Urinary bladder (tissue), 3 donors: ENCODE measurements at regions not wholly inside any gene's neighbourhood (a gene's known extent, or its start where the extent isn't known, plus 50 kb on each side); places are given as distances from the start of the nearest gene placed in this dataset.

Source experiments
- DNase-seq: peaks from one replicate; pipeline ENCODE4 v3.0.0-alpha.2; 2015; ENCODE audit errors: extremely low spot score
- H3K27ac ChIP-seq: one replicate; pipeline ENCODE4 v1.5.1; 2013; ENCODE audit warnings: low read depth, mild to moderate bottlenecking, moderate library complexity
- H3K36me3 ChIP-seq: one replicate; pipeline ENCODE4 v1.6.1; 2013; ENCODE audit warnings: mild to moderate bottlenecking, moderate library complexity; ENCODE audit not compliant: insufficient read depth
- H3K4me1 ChIP-seq: one replicate; pipeline ENCODE4 v1.6.1; 2013; ENCODE audit warnings: mild to moderate bottlenecking, moderate library complexity; ENCODE audit not compliant: insufficient read depth
- H3K4me3 ChIP-seq: one replicate; pipeline ENCODE4 v1.5.1; 2013; ENCODE audit warnings: low read depth, low read length
- WGBS: extraction: QIAGEN DNeasy Blood & Tissue Kit; methylation state at CpG from one replicate; pipeline ENCODE4 v1.1.7; 2013; 5-methylcytosine and 5-hydroxymethylcytosine counted together
- donor health status: healthy with polysubstance abuse.
- donor health status: healthy.

DNA sequence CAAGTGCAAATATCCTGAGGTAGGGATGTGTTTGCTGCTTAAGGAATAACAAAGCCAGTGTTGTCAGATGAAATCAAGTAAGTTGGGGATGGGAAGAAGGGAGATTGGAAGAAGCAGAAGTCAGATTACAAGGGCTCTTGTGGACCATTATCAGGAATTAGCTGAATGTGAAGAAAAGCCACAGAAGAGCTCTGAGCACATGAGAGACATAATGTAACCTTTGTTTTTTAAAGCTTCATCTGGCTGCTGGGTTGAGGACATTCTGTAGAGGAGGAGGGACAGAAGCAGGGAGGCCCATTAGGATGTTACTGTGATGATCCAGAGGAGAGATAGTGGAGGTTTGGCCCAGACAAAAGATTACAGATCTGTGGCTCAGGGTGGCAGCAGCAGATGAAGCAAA, 111.7 kb downstream of the DUSP10 start:
- H3K36me3 ChIP-seq, result no peaks in the 10 kb centered on the region
- H3K4me1 ChIP-seq, result no peaks in the 10 kb centered on the region
- H3K27ac ChIP-seq, result no peak overlapping the region
- H3K4me3 ChIP-seq, result no peak overlapping the region
- no peak for DNase-seq

GRCh38 chr1:221631556-221631955, 110.3 kb downstream of the DUSP10 start:
- DNase-seq, result no peak
- Histone ChIP-seq H3K4me1 (peaks cover 1% of the 10 kb centered on the region), H3K4me3 (no peak overlapping the region), H3K27ac (no peak overlapping the region), H3K36me3 (no peaks in the 10 kb centered on the region)

DNA sequence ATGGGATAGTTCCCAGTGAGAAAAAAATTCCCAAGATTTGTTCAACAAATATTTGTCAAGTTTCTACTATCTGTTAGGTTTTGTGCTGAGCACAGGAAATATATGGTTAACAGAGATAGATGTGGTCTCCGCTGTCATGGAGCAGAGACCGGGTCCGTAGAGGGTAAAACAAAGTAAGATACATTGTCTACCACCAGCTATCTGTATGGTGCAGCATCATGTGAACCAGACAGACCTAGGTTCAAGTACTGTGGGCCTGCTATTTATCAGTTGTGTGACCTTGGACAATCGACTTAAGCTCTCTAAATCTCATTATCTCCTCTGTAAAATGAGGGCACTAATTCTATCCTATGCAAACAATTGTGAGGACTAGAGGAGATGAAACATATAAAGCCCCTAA, 109.8 kb downstream of the DUSP10 start:
- Histone ChIP-seq H3K4me3 (no peak overlapping the region), H3K27ac (no peak overlapping the region), H3K4me1 (peaks cover 1% of the 10 kb centered on the region), H3K36me3 (no peaks in the 10 kb centered on the region)
- DNase-seq, result no peak
- WGBS, result 66% methylated on average over 4 of the region's 4 CpGs

GRCh38 chr1:221633841-221634409, 108.0 kb downstream of the DUSP10 start:
- no peak overlapping the region for H3K4me3 ChIP-seq
- no peaks in the 10 kb centered on the region for H3K36me3 ChIP-seq
- DNase-seq, result no peak
- H3K27ac ChIP-seq, result no peak overlapping the region
- 91% methylated on average over 5 of the region's 5 CpGs for WGBS
- peaks cover 1% of the 10 kb centered on the region for H3K4me1 ChIP-seq

DNA sequence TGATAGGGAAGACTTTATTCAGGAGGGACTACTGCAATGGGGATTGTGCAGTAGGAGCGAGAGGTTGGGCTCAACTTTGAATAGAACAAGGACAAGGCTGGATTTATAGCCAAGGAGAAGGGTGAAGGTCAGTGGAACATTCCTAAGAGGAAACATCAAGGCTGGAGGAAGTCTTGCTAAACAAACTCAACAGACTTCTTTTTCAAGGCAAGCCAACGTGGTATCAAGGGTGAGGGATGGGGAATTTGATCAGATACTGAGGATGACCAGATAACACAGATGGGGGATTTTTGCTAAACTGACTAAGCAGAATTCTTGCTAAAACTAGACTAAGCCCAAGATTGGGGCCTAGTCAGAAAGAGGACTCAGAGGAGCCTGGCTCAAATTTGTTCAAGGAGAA, 107.3 kb downstream of the DUSP10 start:
- no peak overlapping the region for H3K27ac ChIP-seq
- no peak overlapping the region for H3K4me3 ChIP-seq
- no peaks in the 10 kb centered on the region for H3K36me3 ChIP-seq
- 64% methylated on average over 2 of the region's 2 CpGs for WGBS
- DNase-seq, result no peak
- H3K4me1 ChIP-seq, result peaks cover 1% of the 10 kb centered on the region

- WGBS, result 86% methylated on average over 2 of the region's 2 CpGs
Observed at GRCh38 chr1:221635305-221635704, 106.6 kb downstream of the DUSP10 start.

DNA sequence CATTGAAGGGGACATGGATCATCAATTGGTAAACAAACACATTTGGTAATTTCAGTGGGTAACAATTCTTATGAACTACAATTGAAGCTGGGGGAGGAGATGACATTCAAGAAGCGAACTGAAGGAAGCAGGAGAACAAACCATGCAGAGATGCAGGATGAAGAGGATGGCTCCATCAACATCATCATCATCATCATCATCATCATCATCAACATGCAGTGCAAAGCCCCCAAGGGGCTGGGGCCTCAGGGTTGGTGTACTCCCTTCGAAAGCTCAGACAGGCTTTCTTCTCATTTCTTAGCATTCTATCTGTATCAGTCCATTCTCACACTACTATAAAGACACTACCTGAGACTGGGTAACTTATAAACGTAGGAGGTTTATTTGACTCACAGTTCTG, 105.8 kb downstream of the DUSP10 start:
- Histone ChIP-seq H3K36me3 (no peaks in the 10 kb centered on the region), H3K4me3 (no peak overlapping the region)
- 93% methylated on average over 3 of the region's 3 CpGs for WGBS

More at GRCh38 chr1:221635305-221635704, 106.6 kb downstream of the DUSP10 start:
- no peak overlapping the region for H3K4me3 ChIP-seq
- H3K4me1 ChIP-seq, result peaks cover 1% of the 10 kb centered on the region
- DNase-seq, result no peak
- no peaks in the 10 kb centered on the region for H3K36me3 ChIP-seq
- peak overlapping the region; percentile 32 for H3K27ac ChIP-seq

DNA sequence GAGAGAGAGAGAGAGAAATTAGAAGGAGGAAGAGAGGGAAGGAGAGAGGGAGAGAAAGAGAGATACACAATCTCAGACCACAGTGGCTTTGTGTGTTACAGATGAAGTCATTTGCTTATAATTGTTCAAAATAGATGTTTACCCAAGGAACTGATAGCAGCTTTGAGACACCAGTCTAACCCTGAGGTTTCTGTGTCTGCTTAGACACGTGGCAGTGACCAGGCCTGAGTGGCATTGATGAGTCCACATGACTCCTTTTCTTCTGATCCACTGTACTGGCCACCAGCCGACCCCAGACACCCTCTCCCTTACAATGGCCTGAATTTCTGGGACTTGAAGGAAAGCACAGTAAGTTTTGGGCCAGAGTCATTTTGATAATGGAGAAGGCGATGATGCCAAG, 104.9 kb downstream of the DUSP10 start:
- Histone ChIP-seq H3K36me3 (no peaks in the 10 kb centered on the region), H3K4me3 (no peak overlapping the region), H3K4me1 (peaks cover 1% of the 10 kb centered on the region), H3K27ac (peak overlapping the region; percentile 24)
- 81% methylated on average over 3 of the region's 3 CpGs for WGBS
- DNase-seq, result no peak

More for the DNA sequence above, 105.8 kb downstream of the DUSP10 start:
- no peak overlapping the region for H3K27ac ChIP-seq
- peaks cover 1% of the 10 kb centered on the region for H3K4me1 ChIP-seq
- no peak for DNase-seq

- H3K27ac ChIP-seq, result no peak overlapping the region
- DNase-seq, result no peak
- WGBS, result 51% methylated on average over 2 of the region's 2 CpGs
- H3K4me1 ChIP-seq, result peaks cover 1% of the 10 kb centered on the region
- no peaks in the 10 kb centered on the region for H3K36me3 ChIP-seq
- H3K4me3 ChIP-seq, result no peak overlapping the region
Observed at GRCh38 chr1:221637641-221638041, 104.2 kb downstream of the DUSP10 start.

DNA sequence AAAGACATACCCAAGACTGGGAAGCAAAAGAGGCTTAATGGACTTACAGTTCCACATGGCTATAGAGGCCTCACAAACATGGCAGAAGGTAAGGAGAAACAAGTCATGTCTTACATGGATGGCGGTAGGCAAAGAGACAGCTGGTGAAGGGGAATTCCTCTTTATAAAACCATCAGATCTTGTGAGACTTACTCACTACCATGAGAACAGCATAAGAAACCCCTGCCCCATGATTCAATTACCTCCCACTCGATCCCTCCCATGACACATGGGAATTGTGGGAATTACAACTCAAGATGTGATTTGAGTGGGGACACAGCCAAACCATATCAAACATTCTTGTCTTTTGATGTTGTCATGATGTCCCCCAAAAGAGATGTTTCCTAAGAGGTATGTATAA, 103.3 kb downstream of the DUSP10 start:
- peaks cover 1% of the 10 kb centered on the region for H3K4me1 ChIP-seq
- no peaks in the 10 kb centered on the region for H3K36me3 ChIP-seq
- no peak overlapping the region for H3K27ac ChIP-seq
- 95% methylated on average over 2 of the region's 2 CpGs for WGBS
- DNase-seq, result no peak
- H3K4me3 ChIP-seq, result no peak overlapping the region

DNA sequence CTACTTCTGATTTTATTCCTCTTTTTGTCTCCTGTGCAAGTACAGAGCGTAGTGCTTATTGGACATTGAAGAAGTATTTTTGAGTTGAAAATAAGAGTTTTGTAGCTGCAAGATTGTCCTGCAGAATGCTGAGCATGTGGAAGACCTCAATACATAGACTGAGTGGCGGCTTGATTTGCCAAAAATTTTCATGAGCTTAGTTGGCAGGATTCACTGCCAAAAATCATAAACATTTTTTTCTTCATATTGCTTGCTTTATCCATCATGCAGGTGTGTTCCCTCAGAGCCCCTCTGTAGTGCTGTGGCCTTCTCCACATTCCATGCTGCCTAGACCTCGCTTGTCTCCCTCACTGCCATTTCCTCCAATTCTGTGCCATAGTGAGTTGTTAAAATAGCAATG, 100.1 kb downstream of the DUSP10 start:
- WGBS, result 91% methylated on average over 3 of the region's 3 CpGs
- DNase-seq, result no peak
- H3K27ac ChIP-seq, result no peak overlapping the region

GRCh38 chr1:221643404-221644144, 98.3 kb downstream of the DUSP10 start:
- no peak overlapping the region for H3K27ac ChIP-seq
- H3K36me3 ChIP-seq, result no peaks in the 10 kb centered on the region
- peak; percentile 32 for DNase-seq
- no peak overlapping the region for H3K4me3 ChIP-seq
- WGBS, result 67% methylated on average over 1 of the region's 1 CpG
- H3K4me1 ChIP-seq, result no peaks in the 10 kb centered on the region

More for the DNA sequence above, 100.1 kb downstream of the DUSP10 start:
- H3K36me3 ChIP-seq, result no peaks in the 10 kb centered on the region
- H3K4me1 ChIP-seq, result no peaks in the 10 kb centered on the region
- H3K4me3 ChIP-seq, result no peak overlapping the region

DNA sequence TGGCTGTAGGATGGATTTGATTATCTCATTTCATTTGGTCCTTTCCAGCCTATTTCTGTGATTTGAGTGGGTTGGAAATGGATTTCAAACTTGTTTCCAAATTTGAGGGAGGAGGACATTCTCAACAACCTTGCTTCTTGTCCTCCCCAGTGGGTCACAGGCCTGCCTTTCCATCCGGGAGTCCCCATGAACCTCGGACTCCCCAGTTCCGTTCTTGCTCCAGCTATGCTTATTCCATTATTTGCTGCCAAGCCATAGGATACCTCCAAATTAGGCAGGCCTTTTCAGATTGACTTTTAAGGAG, 97.8 kb downstream of the DUSP10 start:
- H3K4me3 ChIP-seq, result no peak overlapping the region
- H3K27ac ChIP-seq, result no peak overlapping the region
- no peaks in the 10 kb centered on the region for H3K36me3 ChIP-seq
- no peak for DNase-seq
- WGBS, result 78% methylated on average over 3 of the region's 3 CpGs
- H3K4me1 ChIP-seq, result no peaks in the 10 kb centered on the region

DNA sequence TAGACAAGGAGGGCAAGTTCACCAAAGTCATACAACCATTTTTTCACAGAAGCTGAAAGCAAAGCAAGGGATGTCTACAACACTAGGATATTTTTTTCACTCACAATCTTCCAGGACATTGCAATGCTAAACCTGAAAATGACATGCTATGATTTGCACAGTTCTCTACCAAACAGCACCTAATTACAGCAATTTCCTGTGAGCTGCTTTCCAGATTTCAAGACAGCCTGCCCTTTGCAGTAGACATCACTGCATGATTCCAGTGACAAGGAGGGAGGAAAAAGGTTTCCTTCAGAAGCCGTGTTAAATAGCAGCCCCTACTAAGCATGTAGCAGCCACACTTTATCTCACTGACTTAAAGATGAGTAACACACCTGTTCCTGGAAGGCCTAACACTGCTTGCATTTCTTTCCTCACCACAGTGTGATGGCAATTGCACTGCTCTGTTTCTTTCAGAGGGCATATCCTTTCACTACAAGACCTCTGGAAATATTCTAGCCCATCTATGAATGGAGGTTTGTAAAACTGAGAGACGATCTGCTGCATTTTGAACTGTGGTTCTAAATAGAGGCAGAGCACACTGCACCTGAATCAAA, 97.1 kb downstream of the DUSP10 start:
- Histone ChIP-seq H3K4me1 (no peaks in the 10 kb centered on the region), H3K4me3 (no peak overlapping the region), H3K36me3 (no peaks in the 10 kb centered on the region), H3K27ac (no peak overlapping the region)
- WGBS, result 79% methylated on average over 2 of the region's 2 CpGs
- DNase-seq, result no peak
